HCT116 (cell line): ENCODE measurements at regions not wholly inside any gene's neighbourhood (a gene's known extent, or its start where the extent isn't known, plus 50 kb on each side); places are given as distances from the start of the nearest gene placed in this dataset.

Experiments used
- ATAC-seq: fragments of 200-7000 bp; cut with Tn5 transposase; 2 replicates; pipeline ENCODE4 v1.9.1; 2020; ENCODE audit warnings: mild to moderate bottlenecking, moderate library complexity
- BruUV-seq: library from RNA; stranded (reverse); fragments of 400-500 nt; replicated peaks from 2 replicates; lab custom pipeline; 2021; lab: Mats Ljungman, UMichigan
- CTCF ChIA-PET: fragments of 300-600 bp; sonication (Branson Sonifier 250); formaldehyde crosslinking; loops from one replicate; lab custom pipeline; 2021; ENCODE audit warnings: antibody characterized with exemption; lab: Charles Lee
- POLR2A ChIA-PET: fragments of 300-600, 350-600 bp; sonication (Branson Sonifier 250); formaldehyde crosslinking; loops from one replicate; lab custom pipeline; 2021; ENCODE audit warnings: antibody characterized with exemption; lab: Charles Lee
- RAD21 ChIA-PET, 2 experiments: fragments of 300-600 bp; sonication (Branson Sonifier 250); formaldehyde crosslinking; loops; one replicate each; lab custom pipeline; 2023; ENCODE audit warnings: low total read pairs in 2 of 2; ENCODE audit not compliant: uncharacterized antibody in 2 of 2, unreplicated experiment in 2 of 2, low non-redundant PET in 1 of 2; lab: Charles Lee
- DNase-seq: peaks from one replicate; pipeline ENCODE4 v3.0.0-alpha.2; 2010; ENCODE audit warnings: low read depth, low spot score
- H2AFZ ChIP-seq: fragments of 200-600 bp; shearing (Covaris generic), sonication (generic); 2 replicates; pipeline ENCODE4 v1.6.1; 2017; ENCODE audit warnings: low read depth, mixed run types, mixed read lengths, antibody characterized with exemption, low read length; ENCODE audit not compliant: poor library complexity, severe bottlenecking
- H3K27ac ChIP-seq: 2 replicates; pipeline ENCODE4 v1.5.1; 2012; ENCODE audit warnings: low read depth, low read length
- H3K27me3 ChIP-seq: fragments of 200-600 bp; sonication (generic); 2 replicates; pipeline ENCODE4 v1.6.1; 2016; ENCODE audit warnings: mixed run types, low read length, mixed read lengths; ENCODE audit not compliant: insufficient read depth
- H3K36me3 ChIP-seq, 2 experiments: fragments of 200-500 bp in 1 of 2; fragments of 200-600 bp in 1 of 2; sonication (Bioruptor generic) in 1 of 2; sonication (generic) in 1 of 2; 2 replicates each; pipeline versions ENCODE4 v1.5.1 to v1.6.1; 2014 to 2016; ENCODE audit warnings: low read length in 2 of 2, inconsistent platforms in 1 of 2, mixed read lengths in 1 of 2, mixed run types in 1 of 2; ENCODE audit not compliant: insufficient read depth in 2 of 2, control insufficient read depth in 1 of 2
- H3K4me1 ChIP-seq, 2 experiments: fragments of 200-600 bp in 1 of 2; sonication (generic) in 1 of 2; 2 replicates each; pipeline versions ENCODE4 v1.5.1 to v1.6.1; 2012 to 2017; ENCODE audit warnings: low read length in 2 of 2, inconsistent platforms in 1 of 2, mild to moderate bottlenecking in 1 of 2, mixed read lengths in 1 of 2, mixed run types in 1 of 2, moderate library complexity in 1 of 2; ENCODE audit not compliant: insufficient read depth in 2 of 2, control insufficient read depth in 1 of 2
- H3K4me2 ChIP-seq: fragments of 200-600 bp; sonication (generic); 2 replicates; pipeline ENCODE4 v1.6.1; 2017; ENCODE audit warnings: mixed run types, low read length, mixed read lengths
- H3K4me3 ChIP-seq, 2 experiments: fragments of 200-600 bp in 1 of 2; sonication (generic) in 1 of 2; replicated peaks in 1 of 2; 2 replicates each; pipeline ENCODE4 v1.5.1; 2011 to 2016; ENCODE audit warnings: low read length in 2 of 2, control low read depth in 1 of 2, low read depth in 1 of 2, mild to moderate bottlenecking in 1 of 2, mixed read lengths in 1 of 2, mixed run types in 1 of 2
- H3K79me2 ChIP-seq: fragments of 200-600 bp; sonication (generic); 2 replicates; pipeline ENCODE4 v1.6.1; 2017; ENCODE audit warnings: mild to moderate bottlenecking, mixed run types, low read length, moderate library complexity, mixed read lengths; ENCODE audit not compliant: insufficient read depth
- H3K9ac ChIP-seq: fragments of 200-600 bp; sonication (generic); 2 replicates; pipeline ENCODE4 v1.6.1; 2016; ENCODE audit warnings: low read length, mixed read lengths
- H3K9me2 ChIP-seq: fragments of 200-600 bp; sonication (generic), shearing (Covaris generic); 2 replicates; pipeline ENCODE4 v1.6.1; 2017; ENCODE audit warnings: mixed run types, mild to moderate bottlenecking, moderate library complexity; ENCODE audit not compliant: insufficient read depth
- H3K9me3 ChIP-seq, 2 experiments: fragments of 200-500 bp in 1 of 2; fragments of 200-600 bp in 1 of 2; sonication (Bioruptor generic) in 1 of 2; sonication (generic) in 1 of 2; 2 replicates each; pipeline ENCODE4 v1.6.1; 2014 to 2017; ENCODE audit warnings: low read length in 2 of 2, mixed read lengths in 2 of 2, inconsistent platforms in 1 of 2, low read depth in 1 of 2, mild to moderate bottlenecking in 1 of 2, mixed run types in 1 of 2, moderate library complexity in 1 of 2; ENCODE audit not compliant: control insufficient read depth in 1 of 2, insufficient read depth in 1 of 2
- H4K20me1 ChIP-seq: fragments of 200-600 bp; sonication (generic), shearing (Covaris generic); 2 replicates; pipeline ENCODE4 v1.6.1; 2017; ENCODE audit warnings: mixed run types, mild to moderate bottlenecking, moderate library complexity; ENCODE audit not compliant: insufficient read depth
- ATF3 ChIP-seq: IDR thresholded peaks from 2 replicates; pipeline ENCODE4 v1.6.1; 2012
- CBX3 ChIP-seq: IDR thresholded peaks from 2 replicates; pipeline ENCODE4 v1.6.1; 2012; ENCODE audit warnings: low read depth
- CEBPB ChIP-seq: IDR thresholded peaks from 2 replicates; pipeline ENCODE4 v1.6.1; 2012; ENCODE audit warnings: low read depth
- CTCF ChIP-seq, 3 experiments: fragments of 200-600 bp in 1 of 3; sonication (generic) in 1 of 3; IDR thresholded peaks in 2 of 3; conservative IDR thresholded peaks in 1 of 3; 2 replicates each; pipeline ENCODE4 v1.5.1; 2012 to 2017; ENCODE audit warnings: low read depth in 2 of 3, low read length in 2 of 3, antibody characterized with exemption in 1 of 3, borderline replicate concordance in 1 of 3, control low read depth in 1 of 3, mild to moderate bottlenecking in 1 of 3, mixed read lengths in 1 of 3, mixed run types in 1 of 3, moderate library complexity in 1 of 3; ENCODE audit not compliant: insufficient read depth in 1 of 3
- EGR1 ChIP-seq: IDR thresholded peaks from 2 replicates; pipeline ENCODE4 v1.6.1; 2012; ENCODE audit warnings: low read depth
- ELF1 ChIP-seq: IDR thresholded peaks from 2 replicates; pipeline ENCODE4 v1.6.1; 2012; ENCODE audit warnings: low read depth, borderline replicate concordance
- EZH2 ChIP-seq: fragments of 200-600 bp; sonication (generic); IDR thresholded peaks from 2 replicates; pipeline ENCODE4 v1.6.1; 2017; ENCODE audit warnings: antibody characterized with exemption, mixed run types
- EZH2phosphoT487 ChIP-seq: fragments of 200-600 bp; IDR thresholded peaks from 2 replicates; pipeline ENCODE4 v1.6.1; 2018; ENCODE audit warnings: antibody characterized with exemption, borderline replicate concordance
- FOSL1 ChIP-seq: IDR thresholded peaks from 2 replicates; pipeline ENCODE4 v1.6.1; 2012; ENCODE audit warnings: low read depth
- JUND ChIP-seq: IDR thresholded peaks from 2 replicates; pipeline ENCODE4 v1.6.1; 2012
- MAX ChIP-seq: IDR thresholded peaks from 2 replicates; pipeline ENCODE4 v1.6.1; 2012
- POLR2A ChIP-seq: IDR thresholded peaks from 2 replicates; pipeline ENCODE4 v1.7.0; 2011; ENCODE audit warnings: borderline replicate concordance; ENCODE audit not compliant: insufficient read depth, insufficient read length; ENCODE audit errors: extremely low read depth
- POLR2AphosphoS5 ChIP-seq: IDR thresholded peaks from 2 replicates; pipeline ENCODE4 v1.6.1; 2011; ENCODE audit warnings: mild to moderate bottlenecking, low read depth, low read length, moderate library complexity
- RAD21 ChIP-seq: IDR thresholded peaks from 2 replicates; pipeline ENCODE4 v1.6.1; 2012; ENCODE audit warnings: low read depth, mild to moderate bottlenecking
- REST ChIP-seq: IDR thresholded peaks from 2 replicates; pipeline ENCODE4 v1.6.1; 2012; ENCODE audit warnings: low read depth
- SIN3A ChIP-seq: IDR thresholded peaks from 2 replicates; pipeline ENCODE4 v1.6.1; 2012; ENCODE audit warnings: low read depth
- SP1 ChIP-seq: IDR thresholded peaks from 2 replicates; pipeline ENCODE4 v1.6.1; 2012; ENCODE audit warnings: low read depth
- ZBTB33 ChIP-seq: IDR thresholded peaks from 2 replicates; pipeline ENCODE4 v1.6.1; 2011; ENCODE audit warnings: mild to moderate bottlenecking, low read length, moderate library complexity; ENCODE audit not compliant: insufficient replicate concordance; ENCODE audit errors: extremely low read depth
- ZFX ChIP-seq: fragments of 450-650 bp; IDR thresholded peaks from 2 replicates; pipeline ENCODE4 v1.6.1; 2017
- ZNF274 ChIP-seq: fragments of 200-500 bp; sonication (Bioruptor generic); IDR thresholded peaks from 2 replicates; pipeline ENCODE4 v1.6.1; 2014; ENCODE audit warnings: mild to moderate bottlenecking, low read depth, low read length, inconsistent platforms
- intact Hi-C: fragments of 100-400 bp; cut with micrococcal nuclease; formaldehyde crosslinking; loops from 2 replicates; pipeline ENCODE4 v1.10.0; 2022

- Histone ChIP-seq H3K4me1 (no peaks in the 10 kb centered on the region), H4K20me1 (no peaks in the 10 kb centered on the region), H3K4me3 (no peak overlapping the region), H3K79me2 (no peaks in the 10 kb centered on the region), H3K9me2 (no peaks in the 10 kb centered on the region), H3K9me3 (no peaks in the 10 kb centered on the region), H3K9ac (no peak overlapping the region), H3K4me2 (no peak overlapping the region), H2AFZ (no peak overlapping the region), H3K36me3 (no peaks in the 10 kb centered on the region), H3K27ac (no peak overlapping the region), H3K27me3 (no peaks in the 10 kb centered on the region)
- intact Hi-C loops = no loop called here
- no peak for DNase-seq
- CTCF ChIA-PET = interaction anchor here (1.4 kb wide), 1 partner anchor 9 kb away, joined by 3 read pairs; no protein-coding TSS in a partner anchor
- POLR2A ChIA-PET = no interaction called here
- RAD21 ChIA-PET = no interaction called here
- BruUV-seq = no TSS peak
- no peak for ATAC-seq
- TF ChIP-seq MAX = no peak
- no peak for TF ChIP-seq ZBTB33
- no peak for TF ChIP-seq POLR2AphosphoS5
- no peak for TF ChIP-seq ZFX
- no peak for TF ChIP-seq EZH2phosphoT487
- TF ChIP-seq FOSL1 = no peak
- TF ChIP-seq CBX3 = no peak
- TF ChIP-seq POLR2A = no peak
- no peak for TF ChIP-seq REST
- TF ChIP-seq JUND = no peak
- TF ChIP-seq CEBPB = no peak
- TF ChIP-seq RAD21 = no peak
- TF ChIP-seq EZH2 = no peak
- TF ChIP-seq ATF3 = no peak
- TF ChIP-seq ELF1 = no peak
- no peak for TF ChIP-seq EGR1
- no peak for TF ChIP-seq SP1
- no peak for TF ChIP-seq CTCF (IDR thresholded peaks at IDR 0.05 in 2 of 3, conservative IDR thresholded peaks at IDR 0.05 in 1 of 3; ENCODE audit: borderline replicate concordance in 1 of 3, insufficient read depth in 1 of 3, low read depth in 2 of 3, low read length in 2 of 3)
- no peak for TF ChIP-seq ZNF274
- no peak for TF ChIP-seq SIN3A
These were observed 430.6 kb upstream of the FANCL start for GRCh38 chr2:58671675-58672074.
